ENCODE measurements at regions not wholly inside any gene's neighbourhood (a gene's known extent, or its start where the extent isn't known, plus 50 kb on each side); places are given as distances from the start of the nearest gene placed in this dataset.
"Not testable (repeated sequence)": the region's sequence is repeated elsewhere in the genome, so short reads cannot be mapped to it uniquely, and the experiment has no call there.

DNA sequence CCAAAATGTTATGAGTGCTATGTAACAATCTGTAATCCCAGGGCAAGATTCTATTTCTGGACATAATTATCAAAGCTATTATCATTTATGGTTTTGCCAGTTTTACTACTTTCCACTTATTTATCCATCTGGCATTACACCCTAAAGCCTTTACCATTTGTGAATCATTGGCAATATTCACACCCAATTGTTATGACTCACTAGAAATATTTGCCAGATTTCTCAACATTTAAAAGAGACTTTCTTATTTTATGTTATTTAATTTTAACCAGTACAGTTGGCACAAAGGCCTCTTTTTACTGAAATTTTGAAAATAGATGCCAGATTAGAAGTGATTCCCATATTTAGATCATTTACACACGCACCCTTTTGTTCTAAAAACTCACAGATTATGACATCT is 242.7 kb upstream of the WDFY3 start:
- H3K27ac ChIP-seq (replicated peaks in 1 of 4): no peak overlapping the region
- H3K36me3 ChIP-seq: no peaks in the 10 kb centered on the region
- intact Hi-C loops (cut with DNase I): no loop called here
- WGBS: 69% methylated on average over 1 of the region's 1 CpG
- H3K4me1 ChIP-seq: no peaks in the 10 kb centered on the region
- no peak for TF ChIP-seq POLR2A (IDR thresholded peaks at IDR 0.05; ENCODE audit: low read depth)
- no peak for TF ChIP-seq EP300 (IDR thresholded peaks at IDR 0.05)
- TF ChIP-seq, protein P1, sequence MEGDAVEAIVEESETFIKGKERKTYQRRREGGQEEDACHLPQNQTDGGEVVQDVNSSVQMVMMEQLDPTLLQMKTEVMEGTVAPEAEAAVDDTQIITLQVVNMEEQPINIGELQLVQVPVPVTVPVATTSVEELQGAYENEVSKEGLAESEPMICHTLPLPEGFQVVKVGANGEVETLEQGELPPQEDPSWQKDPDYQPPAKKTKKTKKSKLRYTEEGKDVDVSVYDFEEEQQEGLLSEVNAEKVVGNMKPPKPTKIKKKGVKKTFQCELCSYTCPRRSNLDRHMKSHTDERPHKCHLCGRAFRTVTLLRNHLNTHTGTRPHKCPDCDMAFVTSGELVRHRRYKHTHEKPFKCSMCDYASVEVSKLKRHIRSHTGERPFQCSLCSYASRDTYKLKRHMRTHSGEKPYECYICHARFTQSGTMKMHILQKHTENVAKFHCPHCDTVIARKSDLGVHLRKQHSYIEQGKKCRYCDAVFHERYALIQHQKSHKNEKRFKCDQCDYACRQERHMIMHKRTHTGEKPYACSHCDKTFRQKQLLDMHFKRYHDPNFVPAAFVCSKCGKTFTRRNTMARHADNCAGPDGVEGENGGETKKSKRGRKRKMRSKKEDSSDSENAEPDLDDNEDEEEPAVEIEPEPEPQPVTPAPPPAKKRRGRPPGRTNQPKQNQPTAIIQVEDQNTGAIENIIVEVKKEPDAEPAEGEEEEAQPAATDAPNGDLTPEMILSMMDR (IDR thresholded peaks at IDR 0.05): no peak
- no peak for TF ChIP-seq POLR2AphosphoS5 (IDR thresholded peaks at IDR 0.05)
- H3K27me3 ChIP-seq: no peaks in the 10 kb centered on the region
- H3K4me3 ChIP-seq: no peak overlapping the region
- peaks cover 0 to 19% (median 16%) of the 10 kb centered on the region in 4 donors for H3K9me3 ChIP-seq
- DNase-seq (ENCODE audit: extremely low spot score): no peak

DNA sequence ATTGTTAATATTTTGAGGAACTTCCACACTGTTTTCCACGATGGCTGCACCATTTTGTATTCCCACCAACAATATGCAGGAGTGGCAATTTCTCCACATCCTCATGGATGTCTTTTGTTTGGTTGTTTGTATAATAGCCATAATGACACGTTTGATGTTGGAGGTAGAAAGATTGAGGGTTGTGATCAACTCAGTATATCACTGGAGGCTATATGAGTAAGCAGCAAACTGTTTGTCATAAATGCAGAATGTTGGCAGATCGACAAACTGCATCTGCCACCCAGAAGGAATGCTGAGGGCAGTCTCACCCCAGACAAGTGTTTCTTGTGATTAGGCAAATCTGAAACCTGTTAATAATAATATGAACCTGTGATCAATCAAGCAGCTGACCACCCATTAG is 243.9 kb upstream of the WDFY3 start:
- no peak for DNase-seq (ENCODE audit: extremely low spot score)
- Histone ChIP-seq H3K4me3 (no peak overlapping the region), H3K27ac (replicated peaks in 1 of 4) (no peak overlapping the region), H3K9me3 (peaks cover 0 to 15% (median 11%) of the 10 kb centered on the region in 4 donors), H3K36me3 (no peaks in the 10 kb centered on the region), H3K27me3 (no peaks in the 10 kb centered on the region), H3K4me1 (no peaks in the 10 kb centered on the region)
- WGBS: 68% methylated on average over 3 of the region's 3 CpGs
- no peak for TF ChIP-seq POLR2AphosphoS5 (IDR thresholded peaks at IDR 0.05)
- no peak for TF ChIP-seq EP300 (IDR thresholded peaks at IDR 0.05)
- TF ChIP-seq POLR2A (IDR thresholded peaks at IDR 0.05; ENCODE audit: low read depth): no peak
- TF ChIP-seq, protein P1 (IDR thresholded peaks at IDR 0.05): no peak
- intact Hi-C loops (cut with DNase I): no loop called here

DNA sequence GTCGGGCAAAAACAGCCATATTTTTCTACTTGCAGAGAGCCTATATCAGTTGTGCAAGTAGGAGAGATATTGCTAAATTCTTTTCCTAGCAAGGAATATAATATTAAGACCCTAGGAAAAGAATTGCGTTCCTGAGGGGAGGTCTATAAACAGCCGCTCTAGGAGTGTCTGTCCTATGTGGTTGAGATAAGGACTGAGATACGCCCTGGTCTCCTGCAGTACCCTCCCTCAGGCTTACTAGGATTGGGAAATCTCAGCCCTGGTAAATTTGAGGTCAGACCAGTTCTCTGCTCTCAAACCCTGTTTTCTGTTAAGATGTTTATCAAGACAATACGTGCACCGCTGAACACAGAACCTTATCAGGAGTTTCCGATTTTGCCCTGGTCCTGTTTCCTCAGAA is 250.1 kb upstream of the WDFY3 start:
- H3K36me3 ChIP-seq; H3K4me1 ChIP-seq; intact Hi-C loops (cut with DNase I); DNase-seq (ENCODE audit: extremely low spot score); H3K4me3 ChIP-seq; H3K27me3 ChIP-seq; H3K27ac ChIP-seq (replicated peaks in 1 of 4): not testable (repeated sequence)
- peaks cover 0 to 18% (median 8%) of the 10 kb centered on the region in 4 donors for H3K9me3 ChIP-seq
- 86% methylated on average over 7 of the region's 7 CpGs for WGBS

DNA sequence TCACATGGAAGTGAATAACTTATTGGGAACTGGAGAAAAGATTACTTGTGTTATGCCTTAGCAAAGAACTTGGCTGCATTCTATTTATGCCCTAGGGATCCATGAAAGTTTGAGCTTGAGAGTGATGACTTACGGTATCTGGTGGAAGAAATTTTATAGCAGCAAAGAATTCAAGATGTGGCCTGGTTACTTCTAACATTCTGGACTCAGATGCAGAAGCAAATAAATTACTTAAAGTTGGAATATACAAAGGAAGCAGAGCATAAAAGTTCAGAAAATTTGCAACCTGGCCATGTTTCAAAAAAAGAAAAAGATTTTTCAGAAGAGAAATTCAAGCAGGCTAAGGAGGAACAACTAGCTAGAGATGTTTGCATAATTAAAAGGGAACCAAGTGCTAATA is 252.3 kb upstream of the WDFY3 start:
- peaks cover 0 to 13% (median 8%) of the 10 kb centered on the region in 4 donors for H3K9me3 ChIP-seq
- no peaks in the 10 kb centered on the region for H3K4me1 ChIP-seq
- no peak overlapping the region for H3K4me3 ChIP-seq
- H3K27me3 ChIP-seq: no peaks in the 10 kb centered on the region
- intact Hi-C loops (cut with DNase I): no loop called here
- no peak overlapping the region for H3K27ac ChIP-seq (replicated peaks in 1 of 4)
- no peak for TF ChIP-seq EP300 (IDR thresholded peaks at IDR 0.05)
- no peak for TF ChIP-seq POLR2AphosphoS5 (IDR thresholded peaks at IDR 0.05)
- TF ChIP-seq, protein P1 (IDR thresholded peaks at IDR 0.05): no peak
- no peak for TF ChIP-seq POLR2A (IDR thresholded peaks at IDR 0.05; ENCODE audit: low read depth)
- no peaks in the 10 kb centered on the region for H3K36me3 ChIP-seq
- no peak for DNase-seq (ENCODE audit: extremely low spot score)
- 74% methylated on average over 1 of the region's 1 CpG for WGBS

DNA sequence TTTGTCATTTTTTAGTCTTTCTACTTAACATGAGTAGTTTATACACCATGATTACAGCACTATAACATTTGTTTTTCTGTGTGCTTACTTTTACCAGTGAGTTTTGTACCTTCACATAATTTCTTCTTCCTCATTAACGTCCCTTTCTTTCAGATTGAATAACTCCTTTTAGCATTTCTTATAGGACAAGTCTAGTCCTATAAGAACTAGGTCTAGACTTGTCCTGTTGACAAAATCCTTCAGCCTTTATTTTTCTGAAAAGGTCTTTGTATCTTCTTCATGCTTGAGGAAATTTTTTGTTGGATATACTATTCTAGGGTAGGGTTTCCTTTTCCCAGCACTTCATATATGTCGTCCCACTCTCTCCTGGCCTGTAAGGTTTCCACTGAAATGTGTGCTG is 253.3 kb upstream of the ARHGAP24 start:
- WGBS: 70% methylated on average over 2 of the region's 2 CpGs
- TF ChIP-seq POLR2A (IDR thresholded peaks at IDR 0.05; ENCODE audit: low read depth): no peak
- TF ChIP-seq, protein P1 (IDR thresholded peaks at IDR 0.05): no peak
- TF ChIP-seq EP300 (IDR thresholded peaks at IDR 0.05): no peak
- TF ChIP-seq POLR2AphosphoS5 (IDR thresholded peaks at IDR 0.05): no peak
- Histone ChIP-seq H3K27ac (replicated peaks in 1 of 4) (no peak overlapping the region), H3K9me3 (peaks cover 0 to 10% (median 3%) of the 10 kb centered on the region in 4 donors), H3K4me3 (no peak overlapping the region), H3K36me3 (no peaks in the 10 kb centered on the region), H3K4me1 (no peaks in the 10 kb centered on the region), H3K27me3 (no peaks in the 10 kb centered on the region)
- DNase-seq (ENCODE audit: extremely low spot score): no peak
- intact Hi-C loops (cut with DNase I): no loop called here

All from esophagus muscularis mucosa (tissue), 4 donors.